Hippocampal formation (tissue), 2 donors: ENCODE measurements at regions not wholly inside any gene's neighbourhood (a gene's known extent, or its start where the extent isn't known, plus 50 kb on each side); places are given as distances from the start of the nearest gene placed in this dataset.
A peak's percentile ranks its signal among the peaks of the same experiment; 100 is the strongest.

Source experiments
- DNase-seq, 2 donors: peaks; one replicate each; lab custom pipeline; 2025; lab: John Stamatoyannopoulos, UW

DNA sequence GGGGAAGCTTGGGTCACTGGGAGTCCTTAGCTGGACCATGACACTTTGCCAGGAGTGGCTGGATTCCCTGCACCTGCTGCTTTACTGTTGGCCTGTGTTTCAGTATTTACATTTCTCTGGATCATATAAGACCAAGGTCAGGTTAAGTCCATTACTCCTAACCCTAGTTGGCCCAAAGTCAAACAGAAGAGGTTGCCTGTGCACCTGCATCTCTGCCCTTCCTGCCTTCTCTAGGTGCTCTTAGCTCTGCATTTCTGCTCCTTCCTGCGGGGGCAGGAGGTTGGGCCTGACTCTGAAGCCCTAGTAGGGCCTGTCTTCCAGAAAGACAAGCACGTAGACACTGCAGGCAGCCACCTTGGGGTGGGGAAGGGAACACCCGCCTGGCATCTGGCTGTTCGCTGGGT, 124.3 kb downstream of the RPLP1 start:
- no peak for DNase-seq

DNA sequence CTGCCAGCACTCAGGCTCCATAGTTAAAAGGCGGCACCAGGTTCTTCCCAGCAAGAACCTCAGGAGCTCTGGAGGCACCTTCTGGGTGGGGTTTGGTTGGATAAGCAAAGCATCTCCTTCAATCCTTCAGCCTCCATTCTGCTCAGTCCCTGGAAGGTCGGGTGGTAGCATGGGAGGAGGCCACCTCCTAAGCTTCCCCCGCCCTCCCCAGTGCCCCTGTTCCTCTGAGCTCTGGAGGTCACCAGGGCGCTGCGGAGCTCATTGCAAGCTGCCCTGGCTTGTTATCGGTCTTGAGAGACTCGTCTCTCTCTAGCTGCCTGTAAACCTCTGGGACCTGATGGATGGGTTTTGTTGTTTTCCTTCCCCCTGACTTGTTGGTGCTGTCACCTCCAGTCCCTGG, 124.8 kb downstream of the RPLP1 start:
- DNase-seq: no peak

DNA sequence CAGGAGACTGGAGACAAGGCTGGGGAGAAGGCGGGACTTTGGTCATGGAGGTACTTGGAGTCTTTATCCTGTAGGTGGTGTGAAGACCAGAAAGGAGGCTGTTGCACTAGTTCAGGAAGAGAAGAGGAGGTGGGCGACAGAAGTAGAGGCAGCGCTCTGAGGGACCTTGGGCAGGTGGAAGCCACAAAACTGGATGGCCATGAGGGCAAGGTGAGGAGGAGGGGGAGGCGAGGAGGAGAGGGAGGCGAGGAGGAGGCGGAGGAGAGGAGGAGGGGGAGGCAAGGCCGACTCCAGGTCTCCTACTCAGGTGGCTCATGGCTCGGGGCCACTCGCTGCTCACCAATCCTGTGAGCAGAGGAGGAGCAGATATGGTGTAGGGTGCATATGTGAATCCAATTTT, 125.6 kb downstream of the RPLP1 start:
- no peak for DNase-seq

- DNase-seq: no peak
Observed at GRCh38 chr15:69578787-69579583, 126.4 kb downstream of the RPLP1 start.

DNA sequence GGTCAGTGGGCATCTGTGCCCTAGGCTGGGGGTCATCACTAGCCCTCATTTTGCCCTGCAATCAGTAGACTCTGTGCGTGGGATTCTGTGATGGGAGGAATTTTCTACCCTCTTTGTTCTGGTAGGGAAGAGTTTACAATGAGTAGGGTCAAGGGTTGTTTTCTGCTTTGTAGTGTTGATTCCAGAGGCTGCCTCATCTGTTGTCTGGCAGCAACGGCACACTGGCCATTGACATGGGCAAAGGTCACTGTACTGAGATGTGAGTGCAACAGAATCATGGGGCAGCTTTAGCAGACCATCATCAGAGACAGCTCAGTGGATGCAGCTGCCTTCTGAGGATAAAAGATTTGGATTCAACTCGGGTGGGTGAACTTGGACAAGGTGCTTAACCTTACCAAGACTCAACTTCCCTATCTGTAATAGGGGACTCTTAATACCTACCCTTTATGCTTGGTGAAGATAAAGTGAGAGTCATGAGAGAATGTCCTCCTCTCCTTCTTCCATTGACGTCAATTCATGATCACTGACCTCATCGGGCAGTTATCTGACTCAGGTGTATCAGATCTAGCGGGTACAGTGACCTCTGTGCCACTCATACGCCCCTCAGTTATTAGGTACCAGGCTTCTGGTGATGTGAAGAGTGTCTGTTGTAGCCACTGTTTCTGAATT, 127.5 kb downstream of the RPLP1 start:
- DNase-seq: no peak

DNA sequence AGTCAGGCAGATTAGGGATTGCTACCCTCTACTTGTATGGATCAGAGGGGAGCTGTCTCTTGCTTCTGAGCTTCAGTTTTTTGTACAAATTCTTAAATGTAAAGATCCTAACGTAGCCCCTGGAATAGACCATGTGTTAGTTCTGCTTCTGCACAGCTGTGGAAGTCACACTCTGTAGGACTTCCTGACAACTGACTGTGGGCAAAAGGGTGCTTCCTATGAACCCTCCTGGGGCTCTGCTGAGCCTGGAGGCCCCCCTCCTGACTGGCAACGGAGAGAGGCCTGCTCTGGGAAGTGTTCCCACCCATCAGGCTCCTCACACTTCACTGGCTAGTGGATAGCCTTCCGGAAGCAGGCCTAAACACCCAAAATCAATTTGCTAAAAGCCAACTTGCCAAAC, 131.0 kb downstream of the RPLP1 start:
- DNase-seq: no peak

GRCh38 chr15:69585937-69586336, 133.3 kb downstream of the RPLP1 start:
- DNase-seq: no peak

DNA sequence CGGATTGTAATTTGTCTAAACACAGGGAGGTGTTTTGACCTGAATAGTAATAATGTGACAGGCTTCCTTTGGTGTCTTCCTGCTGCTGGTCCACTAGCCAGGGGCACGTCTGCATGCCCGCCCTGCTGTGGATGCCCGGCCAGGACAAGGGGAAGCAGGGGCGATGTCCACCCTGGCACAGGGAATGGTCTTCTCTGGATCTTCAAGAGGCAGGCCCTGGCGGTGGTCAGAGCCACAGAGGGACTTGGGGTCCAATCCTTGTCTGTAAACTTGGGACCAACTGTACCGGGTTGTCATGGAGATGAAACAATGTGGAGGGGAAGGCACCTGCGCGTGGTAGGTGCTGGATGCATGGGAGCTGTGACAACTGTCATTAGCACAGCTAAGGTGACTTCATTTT, 134.1 kb downstream of the RPLP1 start:
- no peak for DNase-seq

- DNase-seq: no peak
Observed at GRCh38 chr15:69587723-69588426, 135.3 kb downstream of the RPLP1 start.

GRCh38 chr15:69590201-69590710, 137.6 kb downstream of the RPLP1 start:
- no peak for DNase-seq

GRCh38 chr15:69590932-69591524, 138.4 kb downstream of the RPLP1 start:
- DNase-seq: no peak

DNA sequence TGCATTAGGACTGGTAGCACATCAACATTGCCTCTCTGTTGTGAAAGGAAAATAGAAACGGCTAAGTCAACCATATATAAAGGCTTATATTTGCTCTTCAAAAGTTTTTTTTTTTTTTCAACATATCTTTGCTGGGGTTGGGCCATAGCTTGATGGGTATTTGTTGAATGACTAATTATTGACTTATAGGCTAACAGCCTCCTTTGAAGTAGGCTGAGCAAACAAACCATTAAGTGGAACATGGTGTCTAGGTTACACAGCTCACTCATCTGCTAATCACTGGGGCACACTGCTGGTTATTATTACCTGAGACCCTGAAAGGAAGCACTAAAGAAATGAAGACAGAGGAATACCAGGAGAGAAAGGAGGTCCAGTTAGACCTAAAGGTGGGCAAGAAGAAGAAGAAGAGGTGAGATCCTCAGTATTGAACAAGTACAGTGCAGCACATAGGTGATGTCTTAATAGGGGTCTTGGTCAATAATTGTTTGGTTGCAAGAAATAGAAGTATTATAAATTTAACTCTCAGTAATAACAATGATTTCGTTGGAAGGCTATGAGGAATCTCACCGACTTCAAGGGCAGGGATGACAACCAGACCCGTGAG, 139.4 kb downstream of the RPLP1 start:
- DNase-seq: no peak

GRCh38 chr15:69592954-69593353, 140.3 kb downstream of the RPLP1 start:
- DNase-seq: no peak

GRCh38 chr15:69593488-69593887, 140.9 kb downstream of the RPLP1 start:
- DNase-seq: no peak

GRCh38 chr15:69593981-69594966, 141.7 kb downstream of the RPLP1 start:
- DNase-seq: no peak

DNA sequence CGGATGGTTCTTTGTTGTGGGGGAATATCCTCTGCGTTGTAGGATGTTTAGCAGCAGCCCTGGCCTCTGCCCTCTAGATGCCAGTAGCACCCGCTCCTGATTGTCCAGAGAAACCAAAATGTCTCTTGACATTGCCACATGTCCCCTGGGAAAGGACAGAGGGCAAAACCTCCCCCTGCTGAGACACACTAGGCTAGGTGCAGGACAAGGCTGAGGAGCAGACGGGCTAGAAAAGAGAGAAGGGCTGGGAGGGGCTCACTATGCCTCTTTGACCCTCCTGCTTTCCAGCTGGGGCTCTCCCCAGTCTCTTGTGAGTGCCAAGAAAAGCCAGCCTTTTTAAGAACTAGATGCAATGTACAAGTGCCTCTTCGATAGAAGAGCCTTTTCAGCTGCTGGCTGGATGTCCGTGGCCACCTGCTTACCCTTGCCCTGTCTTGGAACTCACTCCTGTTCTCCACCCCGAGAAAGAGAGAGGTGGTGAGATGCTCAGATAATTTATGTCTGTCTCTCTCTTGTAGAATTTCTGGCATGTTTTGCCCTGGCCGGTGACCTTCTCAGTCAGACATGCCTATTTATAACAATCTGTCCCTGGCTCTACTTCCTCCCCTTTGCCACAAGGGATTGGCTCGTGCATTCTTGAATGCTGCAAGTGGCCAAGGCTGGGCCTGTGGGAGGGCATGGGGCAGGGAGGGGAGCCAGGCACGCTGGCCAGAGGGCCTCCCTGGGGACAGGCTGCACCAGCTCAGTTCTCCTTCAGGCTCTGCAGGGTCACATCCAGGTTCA, 142.6 kb downstream of the RPLP1 start:
- peak in 1 of 2 donors; percentile 21 for DNase-seq

GRCh38 chr15:69597061-69597592, 144.5 kb downstream of the RPLP1 start:
- no peak for DNase-seq

- DNase-seq: no peak
Observed at GRCh38 chr15:69599271-69599670, 146.7 kb downstream of the RPLP1 start.

- DNase-seq: no peak
Observed at GRCh38 chr15:69600556-69601085, 148.0 kb downstream of the RPLP1 start.
